ENCODE measurements at regions not wholly inside any gene's neighbourhood (a gene's known extent, or its start where the extent isn't known, plus 50 kb on each side); places are given as distances from the start of the nearest gene placed in this dataset.

DNA sequence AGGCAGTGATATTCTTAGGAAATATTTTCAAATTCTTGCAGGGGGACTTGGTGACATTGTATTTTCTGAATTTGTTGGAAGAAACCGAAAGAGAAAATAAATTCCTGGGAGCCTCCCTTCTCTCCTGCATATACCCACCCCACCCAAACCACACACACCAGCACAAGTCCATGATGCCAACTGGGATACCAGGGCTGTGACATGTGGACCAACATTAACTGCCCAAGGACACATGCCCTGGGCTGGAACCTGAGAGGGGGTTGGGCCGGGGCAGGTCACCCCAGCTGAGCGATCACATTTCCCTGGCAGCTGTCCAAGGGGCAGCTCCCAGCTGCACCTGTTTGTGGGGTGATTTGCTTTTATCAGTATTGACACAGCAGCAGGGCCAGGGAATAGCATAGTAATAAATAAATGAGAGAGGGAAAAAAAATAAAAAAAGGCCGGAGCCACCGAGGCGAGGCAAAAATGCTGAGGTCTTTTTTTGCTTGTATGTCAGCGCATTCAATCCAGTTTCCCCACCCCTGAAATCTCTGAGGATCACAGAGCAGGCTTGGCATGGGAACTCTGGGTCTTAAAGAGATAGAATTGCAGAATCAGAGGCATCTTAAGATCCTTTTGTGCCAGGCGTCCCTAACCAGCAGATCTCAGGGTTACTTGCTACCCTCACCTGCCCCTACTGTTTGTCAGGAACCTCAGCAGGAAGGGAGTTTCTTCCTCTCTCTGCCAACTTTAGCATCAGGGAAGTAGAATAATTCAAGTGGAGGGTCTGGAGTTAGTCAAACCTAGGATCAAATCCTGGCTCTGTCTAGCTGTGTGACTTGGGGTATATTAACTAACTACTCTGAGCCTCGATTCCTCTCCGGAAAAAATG is 66.5 kb upstream of the PIM1 start:
- in situ Hi-C loops (cut with HindIII; ENCODE audit: low pct_unique_long_range_greater_than_20kb, low sequenced_read_pairs): no loop called here

GRCh38 chr6:37104824-37105147 is 65.2 kb upstream of the PIM1 start:
- DNase-seq (ENCODE audit: low read depth): no peak
- in situ Hi-C loops (cut with HindIII; ENCODE audit: low pct_unique_long_range_greater_than_20kb, low sequenced_read_pairs): no loop called here

More for the DNA sequence above, 66.5 kb upstream of the PIM1 start:
- DNase-seq (ENCODE audit: low read depth): peak; percentile 92

DNA sequence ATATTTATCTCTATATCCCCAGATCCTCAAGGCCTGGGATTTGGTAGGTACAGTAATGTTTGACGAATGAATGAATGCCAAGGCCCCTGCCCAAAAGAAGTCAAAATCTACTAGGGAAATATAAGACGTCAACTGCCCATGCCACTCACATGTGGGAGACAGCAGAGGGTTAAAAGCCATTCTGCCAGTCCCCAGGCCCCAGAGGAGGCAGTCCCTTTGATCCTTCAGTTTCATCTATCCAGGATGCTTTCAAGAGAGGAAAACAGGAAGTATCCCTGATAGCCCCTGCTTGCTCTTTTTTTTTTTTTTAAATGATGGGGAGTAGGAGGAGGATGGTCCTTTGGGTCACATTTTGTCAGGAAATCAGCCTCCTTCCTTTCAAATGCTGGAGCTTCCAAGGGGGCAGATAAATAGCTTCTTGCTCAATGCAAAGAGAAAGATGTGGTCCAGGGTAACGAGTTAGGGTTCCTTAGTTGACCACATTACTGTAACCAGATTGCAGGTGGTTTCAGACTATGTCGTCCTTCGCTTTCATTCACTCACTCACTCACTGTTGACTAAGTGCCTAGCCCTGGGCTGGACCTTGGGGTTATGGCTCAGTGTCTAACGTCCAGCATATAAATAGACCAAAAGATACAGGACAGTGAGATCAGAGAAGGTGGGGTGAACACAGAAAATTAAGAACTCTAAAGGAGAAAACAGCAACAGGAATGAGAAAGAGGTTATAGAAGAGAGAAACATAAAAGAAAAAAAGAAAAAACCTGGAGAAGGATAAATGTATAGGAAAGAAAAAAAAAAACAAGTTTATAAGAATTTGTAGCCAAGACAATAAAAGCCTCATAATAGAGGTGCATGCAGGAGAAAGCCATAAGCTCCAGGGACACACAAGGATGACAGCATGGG is 64.6 kb upstream of the PIM1 start:
- no peak for DNase-seq (ENCODE audit: low read depth)
- in situ Hi-C loops (cut with HindIII; ENCODE audit: low pct_unique_long_range_greater_than_20kb, low sequenced_read_pairs): no loop called here

DNA sequence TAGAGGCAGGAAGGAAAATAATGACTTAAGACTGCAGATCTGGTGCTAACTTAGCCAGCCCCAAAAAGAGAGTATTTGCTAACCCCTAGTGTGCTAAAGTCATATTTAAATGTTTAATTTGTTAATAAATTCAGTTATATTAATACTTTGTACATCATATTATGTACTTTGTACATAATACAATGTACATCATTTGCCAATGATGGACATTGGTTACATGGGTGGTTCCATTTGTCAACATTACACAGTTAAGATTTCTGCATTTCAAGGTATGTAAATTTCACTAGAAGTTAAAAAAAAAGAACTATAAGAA is 63.9 kb upstream of the PIM1 start:
- in situ Hi-C loops (cut with HindIII; ENCODE audit: low pct_unique_long_range_greater_than_20kb, low sequenced_read_pairs): no loop called here
- no peak for DNase-seq (ENCODE audit: low read depth)

DNA sequence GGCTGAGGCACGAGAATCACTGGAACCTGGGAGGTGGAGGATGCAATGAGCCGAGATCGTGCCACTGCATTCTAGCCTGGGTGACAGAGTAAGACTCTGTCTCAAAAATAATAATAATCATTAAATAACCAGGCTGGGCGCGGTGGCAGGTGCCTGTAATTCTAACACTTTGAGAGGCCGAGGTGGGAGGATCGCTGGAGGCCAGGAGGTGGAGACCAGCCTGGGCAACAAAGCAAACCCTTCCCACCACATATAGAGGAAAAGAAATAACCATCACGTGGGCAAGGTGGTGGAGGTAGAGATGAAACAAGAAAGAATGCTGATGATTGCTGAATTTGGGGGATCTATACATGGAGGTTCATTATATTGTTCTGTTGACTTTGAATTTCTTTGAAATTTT is 63.4 kb upstream of the PIM1 start:
- no peak for DNase-seq (ENCODE audit: low read depth)
- in situ Hi-C loops (cut with HindIII; ENCODE audit: low pct_unique_long_range_greater_than_20kb, low sequenced_read_pairs): no loop called here

GRCh38 chr6:37106982-37107491 is 62.9 kb upstream of the PIM1 start:
- DNase-seq (ENCODE audit: low read depth): no peak
- in situ Hi-C loops (cut with HindIII; ENCODE audit: low pct_unique_long_range_greater_than_20kb, low sequenced_read_pairs): no loop called here

GRCh38 chr6:37109714-37110499 is 60.0 kb upstream of the PIM1 start:
- peak; percentile 36 for DNase-seq (ENCODE audit: low read depth)
- in situ Hi-C loops (cut with HindIII; ENCODE audit: low pct_unique_long_range_greater_than_20kb, low sequenced_read_pairs): no loop called here

GRCh38 chr6:37110500-37111461 is 59.2 kb upstream of the PIM1 start:
- in situ Hi-C loops (cut with HindIII; ENCODE audit: low pct_unique_long_range_greater_than_20kb, low sequenced_read_pairs): no loop called here
- DNase-seq (ENCODE audit: low read depth): no peak

GRCh38 chr6:37113976-37114375 is 56.0 kb upstream of the PIM1 start:
- DNase-seq (ENCODE audit: low read depth): no peak
- in situ Hi-C loops (cut with HindIII; ENCODE audit: low pct_unique_long_range_greater_than_20kb, low sequenced_read_pairs): no loop called here

DNA sequence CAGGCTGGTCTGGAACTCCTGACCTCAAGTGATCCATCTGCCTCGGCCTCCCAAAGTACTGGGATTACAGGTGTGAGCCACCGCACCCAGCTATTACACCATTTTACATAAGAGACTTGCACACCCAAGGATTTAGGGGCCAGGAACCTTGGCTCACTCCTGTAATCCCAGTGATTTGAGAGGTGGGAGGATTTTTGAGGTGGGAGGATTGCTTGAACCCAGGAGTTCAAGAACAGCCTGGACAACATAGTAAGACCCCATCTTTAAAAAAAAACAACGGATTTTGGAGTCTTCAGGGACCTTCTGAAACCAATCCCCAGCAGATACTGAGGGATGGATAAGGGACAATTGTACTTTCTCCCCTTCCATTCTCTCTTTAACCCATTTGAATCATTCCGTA is 55.3 kb upstream of the PIM1 start:
- no peak for DNase-seq (ENCODE audit: low read depth)
- in situ Hi-C loops (cut with HindIII; ENCODE audit: low pct_unique_long_range_greater_than_20kb, low sequenced_read_pairs): no loop called here

DNA sequence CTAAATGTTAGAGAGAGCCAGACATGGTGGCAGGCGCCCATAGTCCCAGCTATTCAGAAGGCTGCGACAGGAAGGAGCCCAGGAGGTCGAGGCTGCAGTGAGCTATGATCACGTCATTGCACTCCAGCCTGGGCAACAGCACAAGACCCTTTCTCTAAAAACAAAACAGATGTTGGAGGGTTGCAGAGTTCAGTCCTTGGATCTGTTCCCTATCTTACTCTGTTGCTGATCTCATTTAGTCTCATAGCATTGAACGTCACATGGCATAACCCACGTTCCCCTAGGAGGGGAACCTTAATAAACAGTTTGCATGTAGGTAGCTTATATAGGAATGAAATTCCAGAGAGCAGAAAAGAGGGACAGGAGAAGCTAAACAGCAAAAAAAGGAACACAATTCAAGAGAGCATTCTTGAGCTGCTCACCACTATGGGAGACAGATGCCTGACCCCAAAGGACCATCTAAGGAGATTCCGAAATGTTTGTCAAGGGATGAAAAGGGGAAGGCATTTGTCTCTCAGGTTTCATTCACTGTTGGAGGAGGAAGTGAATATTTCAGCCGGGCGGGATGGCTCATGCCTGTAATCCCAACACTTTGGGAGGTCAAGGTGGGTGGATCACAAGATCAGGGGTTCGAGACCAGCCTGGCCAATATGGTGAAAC is 54.6 kb upstream of the PIM1 start:
- DNase-seq (ENCODE audit: low read depth): no peak
- in situ Hi-C loops (cut with HindIII; ENCODE audit: low pct_unique_long_range_greater_than_20kb, low sequenced_read_pairs): no loop called here

DNA sequence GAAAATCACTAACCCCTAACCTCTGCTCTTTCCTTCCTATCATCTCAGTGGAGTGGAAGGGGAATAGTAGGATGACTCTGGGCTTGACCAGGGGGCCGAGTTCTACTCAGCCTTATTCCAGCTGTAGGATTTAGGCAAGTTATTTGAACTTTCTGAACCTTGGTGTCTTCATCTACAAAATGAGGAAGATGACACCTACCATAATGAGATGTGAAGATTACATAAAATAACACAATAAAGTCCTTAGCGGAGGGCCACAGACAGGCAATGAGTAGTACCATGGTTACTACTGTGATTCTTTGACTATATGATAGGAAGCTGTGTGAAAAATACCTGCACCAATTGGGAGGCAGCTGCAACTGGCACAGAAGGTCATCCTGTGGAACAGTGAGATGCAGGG is 53.6 kb upstream of the PIM1 start:
- DNase-seq (ENCODE audit: low read depth): no peak
- in situ Hi-C loops (cut with HindIII; ENCODE audit: low pct_unique_long_range_greater_than_20kb, low sequenced_read_pairs): no loop called here

DNA sequence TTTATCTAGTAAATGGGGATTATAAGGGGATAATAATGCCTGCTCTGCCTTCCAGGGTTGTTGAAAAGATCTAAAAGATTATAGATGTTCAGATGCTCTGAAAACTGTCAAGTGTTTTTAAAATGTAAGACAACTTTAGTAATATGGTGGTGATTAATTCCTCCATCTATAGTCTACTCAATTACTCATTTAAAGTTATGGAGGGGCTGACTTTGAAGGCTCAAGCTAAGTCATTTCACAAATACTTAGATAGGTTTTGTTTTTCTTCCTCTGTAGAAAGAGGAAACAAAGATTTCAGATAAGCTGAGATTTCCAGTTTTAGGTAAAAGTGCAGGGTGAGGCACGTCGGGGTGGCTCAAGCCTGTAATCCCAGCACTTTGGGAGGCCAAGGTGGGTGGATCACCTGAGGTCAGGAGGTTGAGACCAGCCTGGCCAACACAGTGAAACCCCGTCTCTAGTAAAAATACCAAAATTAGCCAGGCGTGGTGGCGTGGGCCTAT is 50.5 kb upstream of the PIM1 start:
- in situ Hi-C loops (cut with HindIII; ENCODE audit: low pct_unique_long_range_greater_than_20kb, low sequenced_read_pairs): no loop called here
- DNase-seq (ENCODE audit: low read depth): no peak

Data from Caki2 (cell line).